WTC11 (cell line): ENCODE measurements at regions not wholly inside any gene's neighbourhood (a gene's known extent, or its start where the extent isn't known, plus 50 kb on each side); places are given as distances from the start of the nearest gene placed in this dataset.

Source experiments
- ATAC-seq: fragments of 200-7000 bp; cut with Tn5 transposase; 2 replicates; pipeline ENCODE4 v1.10.0; 2021; ENCODE audit warnings: mild to moderate bottlenecking, moderate library complexity
- CTCF ChIA-PET: fragments of 300-600 bp; sonication (Branson Sonifier 250); formaldehyde crosslinking; loops from one replicate; lab custom pipeline; 2021; ENCODE audit warnings: antibody characterized with exemption; lab: Charles Lee
- POLR2A ChIA-PET: fragments of 350-600 bp; sonication (Branson Sonifier 250); formaldehyde crosslinking; loops from one replicate; lab custom pipeline; 2021; ENCODE audit warnings: antibody characterized with exemption; lab: Charles Lee
- DNase-seq: peaks from one replicate; pipeline ENCODE4 v3.0.0; 2021; ENCODE audit warnings: low spot score
- H3K27ac Mint-ChIP-seq: 2 replicates; pipeline ENCODE4 v1.8.0; 2021; ENCODE audit warnings: mixed read lengths
- H3K27me3 Mint-ChIP-seq: 2 replicates; pipeline ENCODE4 v1.8.0; 2021; ENCODE audit warnings: low read depth, mild to moderate bottlenecking, moderate library complexity, mixed read lengths
- H3K36me3 Mint-ChIP-seq: 2 replicates; pipeline ENCODE4 v1.8.0; 2021; ENCODE audit warnings: mixed read lengths
- H3K4me1 Mint-ChIP-seq: 2 replicates; pipeline ENCODE4 v1.8.0; 2022; ENCODE audit warnings: mixed read lengths
- H3K4me3 Mint-ChIP-seq: 2 replicates; pipeline ENCODE4 v1.8.0; 2021; ENCODE audit warnings: mild to moderate bottlenecking, moderate library complexity, mixed read lengths
- H3K9me3 Mint-ChIP-seq: 2 replicates; pipeline ENCODE4 v1.8.0; 2021; ENCODE audit warnings: mixed read lengths
- CBFB ChIP-seq: sonication (generic); formaldehyde crosslinking; IDR thresholded peaks from 2 replicates; pipeline ENCODE4 v1.8.1; 2022; ENCODE audit warnings: mild to moderate bottlenecking, low read depth, missing genetic modification reagents
- CREM ChIP-seq: sonication (generic); formaldehyde crosslinking; IDR thresholded peaks from 2 replicates; pipeline ENCODE4 v1.8.1; 2022; ENCODE audit warnings: mild to moderate bottlenecking, missing genetic modification reagents, moderate library complexity
- ELF4 ChIP-seq: sonication (generic); formaldehyde crosslinking; IDR thresholded peaks from 2 replicates; pipeline ENCODE4 v1.8.1; 2022; ENCODE audit warnings: low read depth, mild to moderate bottlenecking, moderate library complexity, missing genetic modification reagents
- GTF2I ChIP-seq: fragments of 250-450 bp; sonication (Bioruptor Pico); conservative IDR thresholded peaks from 2 replicates; pipeline ENCODE4 v1.4.0; 2021; ENCODE audit warnings: mild to moderate bottlenecking
- JAZF1 ChIP-seq: fragments of 250-450 bp; sonication (Bioruptor Pico); IDR thresholded peaks from 2 replicates; pipeline ENCODE4 v1.9.0; 2021; ENCODE audit warnings: moderate library complexity, mild to moderate bottlenecking, inconsistent platforms
- ZNF121 ChIP-seq: sonication (generic); formaldehyde crosslinking; IDR thresholded peaks from 2 replicates; pipeline ENCODE4 v1.8.0; 2023; ENCODE audit warnings: missing genetic modification reagents
- TF ChIP-seq, protein P1 (sequence below): fragments of 250-450 bp; sonication (Bioruptor Pico); IDR thresholded peaks from 2 replicates; pipeline ENCODE4 v1.9.0; 2021; ENCODE audit warnings: mild to moderate bottlenecking
- TF ChIP-seq, protein P2 (sequence below): sonication (generic); formaldehyde crosslinking; IDR thresholded peaks from 2 replicates; pipeline ENCODE4 v1.8.0; 2022; ENCODE audit warnings: missing genetic modification reagents
- TF ChIP-seq, protein P3 (sequence below): sonication (generic); formaldehyde crosslinking; IDR thresholded peaks from 2 replicates; pipeline ENCODE4 v1.8.1; 2023; ENCODE audit warnings: mild to moderate bottlenecking, missing genetic modification reagents, moderate library complexity
- TF ChIP-seq, protein P4 (sequence below): fragments of 250-450 bp; sonication (Bioruptor Pico); IDR thresholded peaks from 2 replicates; pipeline ENCODE4 v1.9.0; 2021; ENCODE audit warnings: mild to moderate bottlenecking
- TF ChIP-seq, protein P5 (sequence below): sonication (generic); formaldehyde crosslinking; IDR thresholded peaks from 2 replicates; pipeline ENCODE4 v1.8.0; 2022; ENCODE audit warnings: mild to moderate bottlenecking, missing genetic modification reagents
- TF ChIP-seq, protein P6 (sequence below): sonication (generic); formaldehyde crosslinking; IDR thresholded peaks from 2 replicates; pipeline ENCODE4 v1.8.1; 2023; ENCODE audit warnings: mild to moderate bottlenecking, missing genetic modification reagents, moderate library complexity
- TF ChIP-seq, protein P7 (sequence below): sonication (generic); formaldehyde crosslinking; IDR thresholded peaks from 2 replicates; pipeline ENCODE4 v1.8.1; 2022; ENCODE audit warnings: missing genetic modification reagents, borderline replicate concordance
- TF ChIP-seq, protein P8 (sequence below): sonication (generic); formaldehyde crosslinking; conservative IDR thresholded peaks from 2 replicates; pipeline ENCODE4 v1.8.1; 2023; ENCODE audit warnings: mild to moderate bottlenecking, low read depth, missing genetic modification reagents, moderate library complexity

DNA sequence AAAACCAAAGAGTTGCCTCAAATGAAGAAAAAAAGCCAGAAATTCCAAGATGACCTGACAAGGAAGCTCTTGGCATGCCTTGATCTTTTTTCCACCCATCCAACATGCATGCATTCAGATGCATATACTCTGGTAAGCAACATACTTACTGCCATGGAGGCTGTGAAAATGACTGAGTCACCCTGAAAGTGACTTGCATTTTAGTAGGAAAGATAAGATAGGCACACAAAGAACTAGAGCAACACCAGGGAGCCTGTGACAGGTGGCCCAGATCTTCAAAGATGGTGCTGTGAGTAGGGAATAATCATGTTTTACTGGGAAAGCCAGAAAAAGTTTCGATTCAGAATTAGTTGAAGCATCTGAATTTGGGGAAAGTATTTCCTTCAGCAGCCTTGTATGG lies 185.1 kb upstream of the SLCO3A1 start (continued):
- TF ChIP-seq, protein P1, sequence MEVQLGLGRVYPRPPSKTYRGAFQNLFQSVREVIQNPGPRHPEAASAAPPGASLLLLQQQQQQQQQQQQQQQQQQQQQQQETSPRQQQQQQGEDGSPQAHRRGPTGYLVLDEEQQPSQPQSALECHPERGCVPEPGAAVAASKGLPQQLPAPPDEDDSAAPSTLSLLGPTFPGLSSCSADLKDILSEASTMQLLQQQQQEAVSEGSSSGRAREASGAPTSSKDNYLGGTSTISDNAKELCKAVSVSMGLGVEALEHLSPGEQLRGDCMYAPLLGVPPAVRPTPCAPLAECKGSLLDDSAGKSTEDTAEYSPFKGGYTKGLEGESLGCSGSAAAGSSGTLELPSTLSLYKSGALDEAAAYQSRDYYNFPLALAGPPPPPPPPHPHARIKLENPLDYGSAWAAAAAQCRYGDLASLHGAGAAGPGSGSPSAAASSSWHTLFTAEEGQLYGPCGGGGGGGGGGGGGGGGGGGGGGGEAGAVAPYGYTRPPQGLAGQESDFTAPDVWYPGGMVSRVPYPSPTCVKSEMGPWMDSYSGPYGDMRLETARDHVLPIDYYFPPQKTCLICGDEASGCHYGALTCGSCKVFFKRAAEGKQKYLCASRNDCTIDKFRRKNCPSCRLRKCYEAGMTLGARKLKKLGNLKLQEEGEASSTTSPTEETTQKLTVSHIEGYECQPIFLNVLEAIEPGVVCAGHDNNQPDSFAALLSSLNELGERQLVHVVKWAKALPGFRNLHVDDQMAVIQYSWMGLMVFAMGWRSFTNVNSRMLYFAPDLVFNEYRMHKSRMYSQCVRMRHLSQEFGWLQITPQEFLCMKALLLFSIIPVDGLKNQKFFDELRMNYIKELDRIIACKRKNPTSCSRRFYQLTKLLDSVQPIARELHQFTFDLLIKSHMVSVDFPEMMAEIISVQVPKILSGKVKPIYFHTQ (CRISPR knock-in tag): no peak
- TF ChIP-seq, protein P2, sequence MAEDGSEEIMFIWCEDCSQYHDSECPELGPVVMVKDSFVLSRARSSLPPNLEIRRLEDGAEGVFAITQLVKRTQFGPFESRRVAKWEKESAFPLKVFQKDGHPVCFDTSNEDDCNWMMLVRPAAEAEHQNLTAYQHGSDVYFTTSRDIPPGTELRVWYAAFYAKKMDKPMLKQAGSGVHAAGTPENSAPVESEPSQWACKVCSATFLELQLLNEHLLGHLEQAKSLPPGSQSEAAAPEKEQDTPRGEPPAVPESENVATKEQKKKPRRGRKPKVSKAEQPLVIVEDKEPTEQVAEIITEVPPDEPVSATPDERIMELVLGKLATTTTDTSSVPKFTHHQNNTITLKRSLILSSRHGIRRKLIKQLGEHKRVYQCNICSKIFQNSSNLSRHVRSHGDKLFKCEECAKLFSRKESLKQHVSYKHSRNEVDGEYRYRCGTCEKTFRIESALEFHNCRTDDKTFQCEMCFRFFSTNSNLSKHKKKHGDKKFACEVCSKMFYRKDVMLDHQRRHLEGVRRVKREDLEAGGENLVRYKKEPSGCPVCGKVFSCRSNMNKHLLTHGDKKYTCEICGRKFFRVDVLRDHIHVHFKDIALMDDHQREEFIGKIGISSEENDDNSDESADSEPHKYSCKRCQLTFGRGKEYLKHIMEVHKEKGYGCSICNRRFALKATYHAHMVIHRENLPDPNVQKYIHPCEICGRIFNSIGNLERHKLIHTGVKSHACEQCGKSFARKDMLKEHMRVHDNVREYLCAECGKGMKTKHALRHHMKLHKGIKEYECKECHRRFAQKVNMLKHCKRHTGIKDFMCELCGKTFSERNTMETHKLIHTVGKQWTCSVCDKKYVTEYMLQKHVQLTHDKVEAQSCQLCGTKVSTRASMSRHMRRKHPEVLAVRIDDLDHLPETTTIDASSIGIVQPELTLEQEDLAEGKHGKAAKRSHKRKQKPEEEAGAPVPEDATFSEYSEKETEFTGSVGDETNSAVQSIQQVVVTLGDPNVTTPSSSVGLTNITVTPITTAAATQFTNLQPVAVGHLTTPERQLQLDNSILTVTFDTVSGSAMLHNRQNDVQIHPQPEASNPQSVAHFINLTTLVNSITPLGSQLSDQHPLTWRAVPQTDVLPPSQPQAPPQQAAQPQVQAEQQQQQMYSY (CRISPR knock-in tag): no peak
- TF ChIP-seq ZNF121 (CRISPR knock-in tag) (no peak), ELF4 (CRISPR knock-in tag) (no peak), JAZF1 (CRISPR knock-in tag) (no peak), CREM (CRISPR knock-in tag) (no peak)
- TF ChIP-seq, protein P3, sequence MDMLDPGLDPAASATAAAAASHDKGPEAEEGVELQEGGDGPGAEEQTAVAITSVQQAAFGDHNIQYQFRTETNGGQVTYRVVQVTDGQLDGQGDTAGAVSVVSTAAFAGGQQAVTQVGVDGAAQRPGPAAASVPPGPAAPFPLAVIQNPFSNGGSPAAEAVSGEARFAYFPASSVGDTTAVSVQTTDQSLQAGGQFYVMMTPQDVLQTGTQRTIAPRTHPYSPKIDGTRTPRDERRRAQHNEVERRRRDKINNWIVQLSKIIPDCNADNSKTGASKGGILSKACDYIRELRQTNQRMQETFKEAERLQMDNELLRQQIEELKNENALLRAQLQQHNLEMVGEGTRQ (CRISPR knock-in tag): no peak
- TF ChIP-seq, protein P4, sequence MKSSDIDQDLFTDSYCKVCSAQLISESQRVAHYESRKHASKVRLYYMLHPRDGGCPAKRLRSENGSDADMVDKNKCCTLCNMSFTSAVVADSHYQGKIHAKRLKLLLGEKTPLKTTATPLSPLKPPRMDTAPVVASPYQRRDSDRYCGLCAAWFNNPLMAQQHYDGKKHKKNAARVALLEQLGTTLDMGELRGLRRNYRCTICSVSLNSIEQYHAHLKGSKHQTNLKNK (CRISPR knock-in tag): no peak
- TF ChIP-seq, protein P5, sequence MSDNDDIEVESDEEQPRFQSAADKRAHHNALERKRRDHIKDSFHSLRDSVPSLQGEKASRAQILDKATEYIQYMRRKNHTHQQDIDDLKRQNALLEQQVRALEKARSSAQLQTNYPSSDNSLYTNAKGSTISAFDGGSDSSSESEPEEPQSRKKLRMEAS: no peak
- TF ChIP-seq, protein P6, sequence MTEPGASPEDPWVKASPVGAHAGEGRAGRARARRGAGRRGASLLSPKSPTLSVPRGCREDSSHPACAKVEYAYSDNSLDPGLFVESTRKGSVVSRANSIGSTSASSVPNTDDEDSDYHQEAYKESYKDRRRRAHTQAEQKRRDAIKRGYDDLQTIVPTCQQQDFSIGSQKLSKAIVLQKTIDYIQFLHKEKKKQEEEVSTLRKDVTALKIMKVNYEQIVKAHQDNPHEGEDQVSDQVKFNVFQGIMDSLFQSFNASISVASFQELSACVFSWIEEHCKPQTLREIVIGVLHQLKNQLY (CRISPR knock-in tag): no peak
- TF ChIP-seq, protein P7, sequence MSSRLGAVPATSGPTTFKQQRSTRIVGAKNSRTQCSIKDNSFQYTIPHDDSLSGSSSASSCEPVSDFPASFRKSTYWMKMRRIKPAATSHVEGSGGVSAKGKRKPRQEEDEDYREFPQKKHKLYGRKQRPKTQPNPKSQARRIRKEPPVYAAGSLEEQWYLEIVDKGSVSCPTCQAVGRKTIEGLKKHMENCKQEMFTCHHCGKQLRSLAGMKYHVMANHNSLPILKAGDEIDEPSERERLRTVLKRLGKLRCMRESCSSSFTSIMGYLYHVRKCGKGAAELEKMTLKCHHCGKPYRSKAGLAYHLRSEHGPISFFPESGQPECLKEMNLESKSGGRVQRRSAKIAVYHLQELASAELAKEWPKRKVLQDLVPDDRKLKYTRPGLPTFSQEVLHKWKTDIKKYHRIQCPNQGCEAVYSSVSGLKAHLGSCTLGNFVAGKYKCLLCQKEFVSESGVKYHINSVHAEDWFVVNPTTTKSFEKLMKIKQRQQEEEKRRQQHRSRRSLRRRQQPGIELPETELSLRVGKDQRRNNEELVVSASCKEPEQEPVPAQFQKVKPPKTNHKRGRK: no peak

DNA sequence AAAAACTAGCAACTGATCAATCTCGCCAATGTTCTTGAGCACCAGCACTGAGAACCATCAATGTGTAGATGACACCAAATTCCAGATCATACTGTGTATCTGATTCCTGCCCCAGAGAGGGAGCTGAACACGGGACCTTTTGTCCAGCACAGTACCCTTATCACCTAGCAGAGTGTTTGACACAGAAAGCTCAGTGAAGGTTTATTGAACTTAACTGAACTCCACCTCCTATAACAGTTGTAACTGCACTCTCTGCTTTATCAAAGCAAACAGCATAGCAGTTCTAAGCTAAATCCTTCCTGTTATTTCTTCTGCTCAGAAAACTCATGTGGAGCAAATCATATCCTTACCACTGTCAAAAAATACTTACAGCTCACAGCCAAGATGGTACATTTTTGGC lies 183.4 kb upstream of the SLCO3A1 start:
- Mint-ChIP-seq H3K9me3 (peaks cover 16% of the 10 kb centered on the region), H3K36me3 (peaks cover 10% of the 10 kb centered on the region), H3K27me3 (no peaks in the 10 kb centered on the region; the same call in none of the 2 replicates), H3K27ac (no peak overlapping the region), H3K4me3 (no peak overlapping the region), H3K4me1 (no peaks in the 10 kb centered on the region)
- ATAC-seq: no peak
- TF ChIP-seq, protein P8, sequence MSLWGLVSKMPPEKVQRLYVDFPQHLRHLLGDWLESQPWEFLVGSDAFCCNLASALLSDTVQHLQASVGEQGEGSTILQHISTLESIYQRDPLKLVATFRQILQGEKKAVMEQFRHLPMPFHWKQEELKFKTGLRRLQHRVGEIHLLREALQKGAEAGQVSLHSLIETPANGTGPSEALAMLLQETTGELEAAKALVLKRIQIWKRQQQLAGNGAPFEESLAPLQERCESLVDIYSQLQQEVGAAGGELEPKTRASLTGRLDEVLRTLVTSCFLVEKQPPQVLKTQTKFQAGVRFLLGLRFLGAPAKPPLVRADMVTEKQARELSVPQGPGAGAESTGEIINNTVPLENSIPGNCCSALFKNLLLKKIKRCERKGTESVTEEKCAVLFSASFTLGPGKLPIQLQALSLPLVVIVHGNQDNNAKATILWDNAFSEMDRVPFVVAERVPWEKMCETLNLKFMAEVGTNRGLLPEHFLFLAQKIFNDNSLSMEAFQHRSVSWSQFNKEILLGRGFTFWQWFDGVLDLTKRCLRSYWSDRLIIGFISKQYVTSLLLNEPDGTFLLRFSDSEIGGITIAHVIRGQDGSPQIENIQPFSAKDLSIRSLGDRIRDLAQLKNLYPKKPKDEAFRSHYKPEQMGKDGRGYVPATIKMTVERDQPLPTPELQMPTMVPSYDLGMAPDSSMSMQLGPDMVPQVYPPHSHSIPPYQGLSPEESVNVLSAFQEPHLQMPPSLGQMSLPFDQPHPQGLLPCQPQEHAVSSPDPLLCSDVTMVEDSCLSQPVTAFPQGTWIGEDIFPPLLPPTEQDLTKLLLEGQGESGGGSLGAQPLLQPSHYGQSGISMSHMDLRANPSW (CRISPR knock-in tag): no peak
- no peak for TF ChIP-seq CBFB
- no peak for TF ChIP-seq GTF2I (CRISPR knock-in tag)
- CTCF ChIA-PET: interaction anchor here (2.7 kb wide), 1 partner anchor 36 kb away, joined by 12 read pairs; no protein-coding TSS in a partner anchor
- no peak for DNase-seq
- POLR2A ChIA-PET: no interaction called here
